Lung microvascular endothelial cell (primary cell): ENCODE measurements at regions not wholly inside any gene's neighbourhood (a gene's known extent, or its start where the extent isn't known, plus 50 kb on each side); places are given as distances from the start of the nearest gene placed in this dataset.
A peak's percentile ranks its signal among the peaks of the same experiment; 100 is the strongest.

Experiments used
- DNase-seq, 2 donors: peaks; one replicate each; pipeline versions ENCODE4 v3.0.0 to v3.0.0-alpha.2; 2010; ENCODE audit warnings: low read depth in 2 of 2

DNA sequence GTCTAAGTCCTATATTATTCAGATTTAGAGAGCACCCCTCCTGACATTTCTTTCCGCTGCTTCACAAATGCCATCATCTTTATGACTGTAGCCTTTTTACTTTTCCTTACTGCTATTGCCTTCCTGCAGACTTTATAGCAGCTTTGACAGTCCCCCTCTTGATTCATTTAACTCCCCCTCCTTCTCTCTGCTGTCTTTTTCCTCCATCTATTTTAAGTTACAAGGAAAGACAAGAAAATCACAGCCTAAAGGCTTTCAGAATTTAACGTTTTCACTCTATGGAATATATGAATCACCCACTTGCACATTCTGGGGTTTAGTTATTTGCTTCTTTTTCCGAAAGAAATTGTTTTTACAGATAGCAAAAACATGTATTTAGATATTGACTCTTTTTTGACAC lies 183.4 kb upstream of the SETBP1 start:
- no peak for DNase-seq

GRCh38 chr18:44497757-44498490 lies 182.8 kb upstream of the SETBP1 start:
- DNase-seq, result no peak

DNA sequence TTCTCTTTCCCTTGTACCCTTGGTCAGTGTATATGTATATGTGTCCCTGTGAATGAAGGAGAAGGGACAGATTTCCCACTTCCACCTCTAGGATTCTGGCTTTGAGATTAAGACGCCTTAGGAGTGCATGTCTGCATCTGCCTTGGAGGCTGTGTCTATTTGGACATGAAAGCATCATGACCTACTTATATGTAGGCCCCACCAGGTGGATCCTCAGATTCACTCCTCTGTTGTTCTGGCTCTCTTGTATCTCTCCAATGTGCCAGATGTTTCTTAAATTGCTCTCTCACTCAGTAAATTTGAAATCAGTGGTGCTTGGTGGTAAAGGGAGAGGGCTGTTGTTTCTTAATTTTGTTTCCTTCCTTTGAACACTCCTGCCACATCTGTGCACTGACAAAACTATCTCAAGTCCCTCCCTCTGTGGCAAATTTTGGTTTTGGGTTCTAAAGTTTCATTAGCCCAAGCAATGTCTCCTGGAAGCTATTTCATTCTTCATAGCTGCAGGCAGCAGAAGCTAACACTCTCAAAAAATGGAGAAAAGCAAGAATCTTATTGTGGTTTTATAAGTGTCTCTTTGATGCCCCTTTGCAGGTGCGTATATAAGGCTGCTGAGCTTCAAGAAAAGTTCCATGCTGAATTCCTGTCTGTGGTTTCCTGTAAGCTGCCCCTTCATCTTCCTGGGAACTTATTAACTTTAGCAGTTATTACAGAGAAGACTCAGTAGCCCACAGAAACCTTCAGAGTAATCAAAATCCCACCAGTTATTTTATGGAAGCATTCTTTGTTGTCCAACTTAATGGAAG lies 179.7 kb upstream of the SETBP1 start:
- DNase-seq, result peak in 1 of 2 donors; percentile 28

DNA sequence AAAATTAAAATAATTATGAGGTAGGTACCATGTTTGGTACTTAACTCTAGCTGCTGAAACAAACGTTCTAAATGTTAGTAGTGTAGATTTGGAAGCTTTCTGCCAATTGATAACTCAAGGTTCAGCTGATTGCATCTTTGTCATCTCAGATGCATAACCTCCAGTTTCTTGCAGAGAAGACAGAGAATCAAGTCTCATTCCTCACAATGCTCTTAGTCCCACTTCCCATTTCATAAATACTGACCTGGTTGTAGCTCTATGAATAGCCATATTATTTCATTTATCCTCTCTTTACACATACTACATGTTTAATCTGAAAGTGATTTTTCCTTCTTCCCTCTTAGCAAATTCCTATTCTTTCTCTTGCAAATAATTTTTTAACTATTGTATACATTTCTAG lies 178.5 kb upstream of the SETBP1 start:
- no peak for DNase-seq

GRCh38 chr18:44502790-44503189 lies 177.9 kb upstream of the SETBP1 start:
- DNase-seq, result no peak

- DNase-seq, result no peak
These were observed 176.8 kb upstream of the SETBP1 start for GRCh38 chr18:44503854-44504253.

GRCh38 chr18:44507729-44508325 lies 172.9 kb upstream of the SETBP1 start:
- peak; percentile 95 to 96 for DNase-seq

- no peak for DNase-seq
These were observed 172.2 kb upstream of the SETBP1 start for GRCh38 chr18:44508474-44508873.

DNA sequence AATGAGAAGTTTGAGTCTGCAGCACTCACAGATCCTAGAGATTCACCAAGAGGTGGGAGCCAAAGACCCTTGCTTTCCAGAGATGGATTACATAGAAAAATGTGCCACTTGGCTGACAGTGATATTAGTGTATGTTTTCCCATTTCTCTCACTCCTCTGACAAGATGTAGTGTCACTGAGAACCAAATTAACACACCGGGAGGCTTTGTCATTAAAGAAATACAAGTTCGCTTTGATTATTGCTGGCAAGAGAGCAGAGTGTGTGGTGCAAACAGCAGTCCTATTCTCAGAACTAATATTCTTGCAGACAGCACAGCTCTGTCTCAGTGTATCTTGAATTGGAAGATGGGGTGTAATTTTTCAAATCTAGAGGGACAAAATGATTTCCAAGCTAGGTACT lies 171.6 kb upstream of the SETBP1 start:
- DNase-seq, result no peak

DNA sequence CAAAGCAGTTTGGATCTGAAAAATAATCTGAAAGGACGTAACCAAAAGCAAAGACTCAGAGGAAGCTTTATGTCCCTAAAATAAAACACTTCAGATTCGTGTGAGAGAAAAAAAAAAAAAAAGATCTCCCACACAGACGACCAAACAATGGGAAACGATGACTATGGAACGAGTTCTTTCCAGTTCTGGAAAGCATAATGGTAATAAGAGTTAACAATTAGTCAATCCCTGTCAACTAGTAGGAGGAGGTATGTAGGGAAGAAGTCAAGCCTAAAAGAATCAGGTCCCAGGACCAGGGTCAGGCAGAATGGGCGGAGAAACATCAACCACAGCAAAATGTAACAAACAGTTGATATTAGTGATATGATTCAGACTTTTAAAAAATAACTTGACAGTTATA lies 170.3 kb upstream of the SETBP1 start:
- DNase-seq, result peak; percentile 47 to 81

DNA sequence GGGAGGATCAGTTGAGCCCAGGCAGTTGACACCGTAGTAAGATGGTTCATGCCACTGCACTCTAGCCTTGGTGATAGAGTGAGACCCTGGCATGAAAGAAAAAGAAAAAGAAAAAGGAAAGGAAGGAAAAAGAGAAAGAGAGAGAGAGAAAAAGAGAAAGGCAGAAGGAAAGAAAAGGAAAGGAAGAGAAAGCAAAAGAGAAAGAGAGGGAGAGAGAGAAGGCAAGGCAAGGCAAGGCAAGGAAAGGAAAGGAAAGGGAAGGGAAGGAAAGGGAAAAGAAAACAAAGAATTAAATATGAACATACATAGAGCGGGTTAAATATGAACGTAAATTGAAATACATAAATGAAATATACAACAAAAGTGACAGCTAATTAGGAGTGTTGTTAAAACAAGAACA lies 167.5 kb upstream of the SETBP1 start:
- no peak for DNase-seq

DNA sequence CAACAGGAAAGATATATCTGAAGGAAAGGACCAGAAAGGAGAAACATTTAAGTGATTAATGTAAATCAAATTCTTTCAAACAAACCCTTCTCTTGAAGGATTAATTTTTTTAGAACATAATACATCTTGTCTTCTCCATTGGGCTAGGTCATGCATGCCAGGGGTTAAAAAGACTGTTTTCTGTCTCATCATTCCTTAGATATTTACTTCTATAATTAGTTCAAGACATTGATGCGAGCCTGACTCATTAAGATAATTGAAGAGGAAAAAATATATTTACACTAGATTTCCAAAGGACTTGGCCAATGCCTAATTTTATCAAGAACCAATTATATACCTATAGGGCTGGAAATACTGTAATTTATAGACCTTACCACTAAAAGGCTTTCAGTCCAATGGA lies 166.6 kb upstream of the SETBP1 start:
- DNase-seq, result no peak

- no peak for DNase-seq
These were observed 165.9 kb upstream of the SETBP1 start for GRCh38 chr18:44514766-44515165.

- no peak for DNase-seq
These were observed 164.2 kb upstream of the SETBP1 start for GRCh38 chr18:44516450-44516849.

- no peak for DNase-seq
These were observed 163.6 kb upstream of the SETBP1 start for GRCh38 chr18:44517136-44517535.

- peak; percentile 12 to 87 for DNase-seq
These were observed 162.5 kb upstream of the SETBP1 start for GRCh38 chr18:44518091-44518615.

- peak; percentile 25 to 80 for DNase-seq
These were observed 162.0 kb upstream of the SETBP1 start for GRCh38 chr18:44518666-44519065.

GRCh38 chr18:44520981-44521667 lies 159.6 kb upstream of the SETBP1 start:
- DNase-seq, result no peak

DNA sequence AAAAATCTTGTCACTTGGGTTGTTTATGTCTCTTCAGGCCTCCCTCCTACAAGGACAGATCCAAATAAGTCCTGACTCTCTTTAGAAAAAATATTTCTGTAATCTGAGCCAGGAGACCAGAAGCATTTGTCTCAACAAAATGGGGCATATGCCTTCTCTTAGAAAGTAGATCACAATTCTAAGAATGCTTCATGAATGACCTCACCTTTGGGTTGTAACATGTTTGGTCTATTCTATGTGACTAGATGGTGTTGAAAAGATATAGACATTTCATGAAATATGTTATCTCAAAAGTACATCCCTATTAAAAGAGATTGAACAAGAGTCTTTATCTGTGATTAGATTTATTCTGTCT lies 159.0 kb upstream of the SETBP1 start:
- no peak for DNase-seq

DNA sequence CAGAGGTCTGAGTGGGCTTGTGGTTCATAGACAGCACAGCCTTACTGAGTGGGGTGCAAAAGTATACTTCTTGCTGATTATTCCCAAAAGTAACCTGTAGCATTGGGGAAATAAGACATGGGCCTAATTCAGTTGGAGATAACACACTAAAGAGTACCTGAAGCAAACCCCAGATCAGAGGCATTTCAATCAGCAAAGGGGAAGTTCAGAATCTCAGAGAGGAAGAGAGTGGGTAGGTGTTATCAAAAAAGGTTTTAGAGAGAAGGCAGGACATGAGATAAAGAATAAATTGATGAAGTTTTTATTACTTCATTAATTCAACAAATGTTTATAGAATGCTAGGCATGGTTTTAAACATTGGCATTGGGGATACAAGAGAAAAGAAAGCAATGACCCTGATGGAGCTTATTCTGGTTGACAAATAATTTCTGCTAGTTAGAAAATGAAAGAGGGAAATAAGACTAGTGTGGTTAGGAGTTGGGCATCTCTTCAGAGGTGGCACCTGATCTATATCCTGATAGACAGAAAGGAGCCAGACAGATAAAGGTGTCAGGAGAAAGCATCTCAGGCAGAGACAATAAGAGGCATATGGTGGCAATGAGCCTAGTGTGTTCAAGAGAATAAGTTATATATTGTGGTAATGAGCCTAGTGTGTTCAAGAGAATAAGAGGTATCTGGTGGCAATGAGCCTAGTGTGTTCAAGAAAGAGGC lies 153.8 kb upstream of the SETBP1 start:
- DNase-seq, result no peak

- DNase-seq, result no peak
These were observed 147.6 kb upstream of the SETBP1 start for GRCh38 chr18:44533071-44533470.
